GM12892 (cell line): ENCODE measurements at regions not wholly inside any gene's neighbourhood (a gene's known extent, or its start where the extent isn't known, plus 50 kb on each side); places are given as distances from the start of the nearest gene placed in this dataset.

Experiments
- POLR2A ChIP-seq: IDR thresholded peaks from 2 replicates; pipeline ENCODE4 v1.6.1; 2011; ENCODE audit warnings: low read depth, low read length, control low read depth
- POLR2AphosphoS5 ChIP-seq: IDR thresholded peaks from 2 replicates; pipeline ENCODE4 v1.6.1; 2011; ENCODE audit warnings: low read depth, low read length, control low read depth

DNA sequence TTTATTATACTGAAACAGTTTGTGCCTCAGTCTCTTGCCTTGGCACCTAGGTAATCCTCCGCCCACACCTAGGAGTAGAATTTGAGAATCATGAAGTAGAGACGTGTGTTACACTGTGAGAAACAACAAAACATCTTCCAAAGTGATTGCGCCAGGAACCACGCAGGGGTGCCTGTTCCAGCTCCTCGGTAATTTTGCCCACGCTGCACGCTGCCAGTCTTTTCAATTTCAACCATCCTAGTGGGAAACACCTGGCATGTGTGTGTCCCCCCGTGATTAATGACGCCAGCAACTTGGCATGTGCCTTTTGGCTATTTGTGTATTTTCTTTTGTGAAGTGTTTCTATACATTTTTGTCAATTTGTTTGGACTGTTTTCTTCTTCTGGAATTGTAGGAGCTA lies 919.1 kb downstream of the BRD1 start:
- no peak for TF ChIP-seq POLR2AphosphoS5
- no peak for TF ChIP-seq POLR2A
